WTC11 (cell line): ENCODE measurements at regions not wholly inside any gene's neighbourhood (a gene's known extent, or its start where the extent isn't known, plus 50 kb on each side); places are given as distances from the start of the nearest gene placed in this dataset.
"Not testable (repeated sequence)": the region's sequence is repeated elsewhere in the genome, so short reads cannot be mapped to it uniquely, and the experiment has no call there.

Experiments used
- ATF3 ChIP-seq: sonication (generic); formaldehyde crosslinking; conservative IDR thresholded peaks from 2 replicates; pipeline ENCODE4 v1.8.1; 2022; ENCODE audit warnings: mild to moderate bottlenecking, missing genetic modification reagents
- ETV6 ChIP-seq: sonication (generic); formaldehyde crosslinking; IDR thresholded peaks from 2 replicates; pipeline ENCODE4 v1.8.1; 2022; ENCODE audit warnings: mild to moderate bottlenecking, missing genetic modification reagents
- FOXJ3 ChIP-seq: sonication (generic); formaldehyde crosslinking; IDR thresholded peaks from 2 replicates; pipeline ENCODE4 v1.9.0; 2021; ENCODE audit warnings: missing genetic modification reagents, mild to moderate bottlenecking, borderline replicate concordance
- KAT7 ChIP-seq: sonication (generic); formaldehyde crosslinking; IDR thresholded peaks from 2 replicates; pipeline ENCODE4 v1.8.1; 2023; ENCODE audit warnings: missing genetic modification reagents, mild to moderate bottlenecking, borderline replicate concordance
- NR2C2 ChIP-seq: sonication (generic); formaldehyde crosslinking; IDR thresholded peaks from 2 replicates; pipeline ENCODE4 v1.8.0; 2022; ENCODE audit warnings: mild to moderate bottlenecking, missing genetic modification reagents
- SMAD3 ChIP-seq: sonication (generic); formaldehyde crosslinking; IDR thresholded peaks from 2 replicates; pipeline ENCODE4 v1.8.0; 2022; ENCODE audit warnings: missing genetic modification reagents, mild to moderate bottlenecking, borderline replicate concordance
- TCF7 ChIP-seq: sonication (generic); formaldehyde crosslinking; IDR thresholded peaks from 2 replicates; pipeline ENCODE4 v1.8.0; 2022; ENCODE audit warnings: mild to moderate bottlenecking, low read depth, missing genetic modification reagents, moderate library complexity
- ZBTB21 ChIP-seq: sonication (generic); formaldehyde crosslinking; IDR thresholded peaks from 2 replicates; pipeline ENCODE4 v1.8.1; 2023; ENCODE audit warnings: mild to moderate bottlenecking, missing genetic modification reagents, borderline replicate concordance
- ZNF138 ChIP-seq: sonication (generic); formaldehyde crosslinking; conservative IDR thresholded peaks from 2 replicates; pipeline ENCODE4 v1.8.1; 2022; ENCODE audit warnings: mild to moderate bottlenecking, moderate library complexity, missing genetic modification reagents
- TF ChIP-seq, protein P1 (sequence below): sonication (generic); formaldehyde crosslinking; IDR thresholded peaks from 2 replicates; pipeline ENCODE4 v1.8.0; 2022; ENCODE audit warnings: mild to moderate bottlenecking, missing genetic modification reagents
- TF ChIP-seq, protein P2 (sequence below): fragments of 200-600 bp; IDR thresholded peaks from 2 replicates; pipeline ENCODE4 v1.8.0; 2022; ENCODE audit warnings: antibody characterized with exemption
- TF ChIP-seq, protein P3 (sequence below): sonication (generic); formaldehyde crosslinking; IDR thresholded peaks from 2 replicates; pipeline ENCODE4 v1.8.1; 2023; ENCODE audit warnings: mild to moderate bottlenecking, missing genetic modification reagents, moderate library complexity
- TF ChIP-seq, protein P4 (sequence below): sonication (generic); formaldehyde crosslinking; IDR thresholded peaks from 2 replicates; pipeline ENCODE4 v1.8.0; 2022; ENCODE audit warnings: mild to moderate bottlenecking, missing genetic modification reagents

DNA sequence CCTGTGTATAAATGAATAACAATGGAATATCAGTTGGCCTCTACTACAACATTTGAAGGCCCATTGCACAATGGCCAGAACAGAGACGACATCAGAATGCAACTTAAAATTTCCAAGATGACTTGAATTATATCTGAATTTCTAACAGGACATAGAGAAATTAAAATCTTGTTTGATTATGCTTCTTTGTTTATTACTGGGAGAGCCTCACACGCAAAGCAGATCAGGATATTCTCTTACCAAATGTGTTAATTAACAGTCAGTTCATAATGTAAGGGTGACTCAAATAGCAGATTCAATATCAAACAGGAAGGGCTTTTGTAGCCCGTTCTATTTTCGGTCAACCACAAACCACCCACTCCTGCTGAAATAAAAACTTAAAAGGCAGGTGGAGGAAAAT lies 1930.8 kb downstream of the FOXD4L5 start:
- TF ChIP-seq, protein P1, sequence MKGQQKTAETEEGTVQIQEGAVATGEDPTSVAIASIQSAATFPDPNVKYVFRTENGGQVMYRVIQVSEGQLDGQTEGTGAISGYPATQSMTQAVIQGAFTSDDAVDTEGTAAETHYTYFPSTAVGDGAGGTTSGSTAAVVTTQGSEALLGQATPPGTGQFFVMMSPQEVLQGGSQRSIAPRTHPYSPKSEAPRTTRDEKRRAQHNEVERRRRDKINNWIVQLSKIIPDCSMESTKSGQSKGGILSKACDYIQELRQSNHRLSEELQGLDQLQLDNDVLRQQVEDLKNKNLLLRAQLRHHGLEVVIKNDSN (CRISPR knock-in tag), result not testable (repeated sequence)
- TF ChIP-seq, protein P2, sequence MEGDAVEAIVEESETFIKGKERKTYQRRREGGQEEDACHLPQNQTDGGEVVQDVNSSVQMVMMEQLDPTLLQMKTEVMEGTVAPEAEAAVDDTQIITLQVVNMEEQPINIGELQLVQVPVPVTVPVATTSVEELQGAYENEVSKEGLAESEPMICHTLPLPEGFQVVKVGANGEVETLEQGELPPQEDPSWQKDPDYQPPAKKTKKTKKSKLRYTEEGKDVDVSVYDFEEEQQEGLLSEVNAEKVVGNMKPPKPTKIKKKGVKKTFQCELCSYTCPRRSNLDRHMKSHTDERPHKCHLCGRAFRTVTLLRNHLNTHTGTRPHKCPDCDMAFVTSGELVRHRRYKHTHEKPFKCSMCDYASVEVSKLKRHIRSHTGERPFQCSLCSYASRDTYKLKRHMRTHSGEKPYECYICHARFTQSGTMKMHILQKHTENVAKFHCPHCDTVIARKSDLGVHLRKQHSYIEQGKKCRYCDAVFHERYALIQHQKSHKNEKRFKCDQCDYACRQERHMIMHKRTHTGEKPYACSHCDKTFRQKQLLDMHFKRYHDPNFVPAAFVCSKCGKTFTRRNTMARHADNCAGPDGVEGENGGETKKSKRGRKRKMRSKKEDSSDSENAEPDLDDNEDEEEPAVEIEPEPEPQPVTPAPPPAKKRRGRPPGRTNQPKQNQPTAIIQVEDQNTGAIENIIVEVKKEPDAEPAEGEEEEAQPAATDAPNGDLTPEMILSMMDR, result not testable (repeated sequence)
- not testable (repeated sequence) for TF ChIP-seq NR2C2 (CRISPR knock-in tag); ZNF138; ATF3 (CRISPR knock-in tag); ZBTB21; ETV6 (CRISPR knock-in tag); SMAD3 (CRISPR knock-in tag); TCF7 (CRISPR knock-in tag); FOXJ3 (CRISPR knock-in tag); KAT7 (CRISPR knock-in tag)
- TF ChIP-seq, protein P3, sequence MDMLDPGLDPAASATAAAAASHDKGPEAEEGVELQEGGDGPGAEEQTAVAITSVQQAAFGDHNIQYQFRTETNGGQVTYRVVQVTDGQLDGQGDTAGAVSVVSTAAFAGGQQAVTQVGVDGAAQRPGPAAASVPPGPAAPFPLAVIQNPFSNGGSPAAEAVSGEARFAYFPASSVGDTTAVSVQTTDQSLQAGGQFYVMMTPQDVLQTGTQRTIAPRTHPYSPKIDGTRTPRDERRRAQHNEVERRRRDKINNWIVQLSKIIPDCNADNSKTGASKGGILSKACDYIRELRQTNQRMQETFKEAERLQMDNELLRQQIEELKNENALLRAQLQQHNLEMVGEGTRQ (CRISPR knock-in tag), result not testable (repeated sequence)
- TF ChIP-seq, protein P4, sequence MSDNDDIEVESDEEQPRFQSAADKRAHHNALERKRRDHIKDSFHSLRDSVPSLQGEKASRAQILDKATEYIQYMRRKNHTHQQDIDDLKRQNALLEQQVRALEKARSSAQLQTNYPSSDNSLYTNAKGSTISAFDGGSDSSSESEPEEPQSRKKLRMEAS (CRISPR knock-in tag), result not testable (repeated sequence)
